HFF-Myc (cell line): ENCODE measurements at regions not wholly inside any gene's neighbourhood (a gene's known extent, or its start where the extent isn't known, plus 50 kb on each side); places are given as distances from the start of the nearest gene placed in this dataset.

Experiments used
- DNase-seq: peaks from one replicate; pipeline ENCODE4 v3.0.0-alpha.2; 2011; ENCODE audit warnings: low read depth; ENCODE audit errors: extremely low read depth
- H3K4me3 ChIP-seq: replicated peaks from 2 replicates; pipeline ENCODE4 v1.5.1; 2011; ENCODE audit warnings: low read depth, mild to moderate bottlenecking, control low read depth, low read length
- TF ChIP-seq, protein P1 (sequence below): IDR thresholded peaks from 2 replicates; pipeline ENCODE4 v1.5.1; 2012; ENCODE audit warnings: mild to moderate bottlenecking, low read depth, low read length, control low read depth; ENCODE audit errors: missing control alignments

DNA sequence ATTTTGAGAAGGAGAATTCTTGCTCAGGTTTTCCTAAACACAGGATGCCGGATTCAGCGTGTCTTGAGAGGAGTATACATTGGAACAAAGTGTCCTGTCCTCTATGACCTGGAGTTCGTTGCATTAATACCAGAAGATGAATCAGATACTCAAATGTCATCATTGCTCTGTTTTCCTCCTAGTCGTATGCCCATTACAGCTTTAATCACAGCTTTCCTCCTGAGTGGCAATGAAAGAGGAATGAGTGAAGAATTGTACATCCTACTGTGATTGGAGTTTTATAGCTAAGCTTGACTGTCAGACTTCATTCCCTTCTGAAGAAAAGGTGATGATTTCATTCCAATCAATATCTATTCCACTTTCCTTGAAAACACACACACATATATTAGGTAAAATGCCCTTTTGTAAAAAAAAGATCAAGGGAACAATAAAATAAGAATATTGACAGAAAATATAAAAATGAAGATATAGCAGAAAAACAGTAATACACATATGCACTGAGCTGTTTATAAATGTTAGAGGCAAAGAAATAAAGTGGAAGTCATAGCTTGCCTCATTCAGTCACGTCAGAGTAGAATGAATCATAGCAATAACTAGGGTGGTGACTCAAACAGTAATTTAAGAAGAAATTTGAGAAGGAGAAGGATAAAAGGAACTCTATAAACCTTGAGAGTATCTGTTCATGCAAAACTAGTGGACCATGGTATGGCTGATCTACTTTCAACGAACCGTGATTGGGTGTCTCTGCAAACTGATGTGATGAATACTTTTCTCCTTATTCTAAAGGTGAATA is 501.5 kb downstream of the SUCLA2 start:
- peak; percentile 67 for DNase-seq
- no peak overlapping the region for H3K4me3 ChIP-seq
- TF ChIP-seq, protein P1, sequence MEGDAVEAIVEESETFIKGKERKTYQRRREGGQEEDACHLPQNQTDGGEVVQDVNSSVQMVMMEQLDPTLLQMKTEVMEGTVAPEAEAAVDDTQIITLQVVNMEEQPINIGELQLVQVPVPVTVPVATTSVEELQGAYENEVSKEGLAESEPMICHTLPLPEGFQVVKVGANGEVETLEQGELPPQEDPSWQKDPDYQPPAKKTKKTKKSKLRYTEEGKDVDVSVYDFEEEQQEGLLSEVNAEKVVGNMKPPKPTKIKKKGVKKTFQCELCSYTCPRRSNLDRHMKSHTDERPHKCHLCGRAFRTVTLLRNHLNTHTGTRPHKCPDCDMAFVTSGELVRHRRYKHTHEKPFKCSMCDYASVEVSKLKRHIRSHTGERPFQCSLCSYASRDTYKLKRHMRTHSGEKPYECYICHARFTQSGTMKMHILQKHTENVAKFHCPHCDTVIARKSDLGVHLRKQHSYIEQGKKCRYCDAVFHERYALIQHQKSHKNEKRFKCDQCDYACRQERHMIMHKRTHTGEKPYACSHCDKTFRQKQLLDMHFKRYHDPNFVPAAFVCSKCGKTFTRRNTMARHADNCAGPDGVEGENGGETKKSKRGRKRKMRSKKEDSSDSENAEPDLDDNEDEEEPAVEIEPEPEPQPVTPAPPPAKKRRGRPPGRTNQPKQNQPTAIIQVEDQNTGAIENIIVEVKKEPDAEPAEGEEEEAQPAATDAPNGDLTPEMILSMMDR: no peak

DNA sequence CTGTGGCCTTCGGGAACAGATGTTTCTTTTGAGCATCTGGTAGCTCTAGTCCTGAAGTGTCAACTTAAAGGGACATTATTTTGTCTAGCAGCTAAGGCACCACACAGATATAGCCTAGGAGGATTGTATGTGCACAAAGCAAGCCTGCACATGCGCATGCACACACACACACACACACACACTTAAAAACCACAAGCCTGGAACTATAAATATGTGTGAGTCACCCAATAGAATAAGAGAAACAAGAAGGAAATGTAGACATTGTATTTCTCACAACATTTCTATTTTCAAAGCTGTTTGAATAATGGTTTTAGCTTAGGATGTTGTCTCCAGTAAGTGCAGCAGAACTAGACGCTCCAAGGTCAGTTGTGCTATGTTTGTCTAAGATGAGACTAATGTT is 516.5 kb downstream of the SUCLA2 start:
- TF ChIP-seq, protein P1: no peak
- H3K4me3 ChIP-seq: no peak overlapping the region
- peak; percentile 59 for DNase-seq

DNA sequence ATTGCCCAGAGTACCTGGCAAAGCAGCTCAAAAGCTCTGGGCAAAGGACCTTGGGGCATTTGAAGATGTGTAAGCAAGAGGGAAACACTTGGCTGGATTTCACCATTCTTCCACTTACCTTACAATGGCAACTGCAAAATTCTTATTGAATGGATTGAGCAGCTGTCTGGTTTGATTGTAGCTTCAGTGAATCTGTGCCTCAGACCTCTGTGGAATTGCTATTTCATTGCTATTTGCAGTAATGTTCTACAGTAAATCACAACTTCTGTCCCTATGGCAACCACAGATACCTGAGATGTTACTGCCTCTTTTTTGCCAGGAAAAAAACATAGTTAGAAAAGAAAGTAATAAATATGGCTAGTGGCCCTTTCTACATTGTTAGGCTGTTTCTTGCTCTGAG is 519.5 kb downstream of the SUCLA2 start:
- no peak overlapping the region for H3K4me3 ChIP-seq
- no peak for DNase-seq
- TF ChIP-seq, protein P1: no peak

DNA sequence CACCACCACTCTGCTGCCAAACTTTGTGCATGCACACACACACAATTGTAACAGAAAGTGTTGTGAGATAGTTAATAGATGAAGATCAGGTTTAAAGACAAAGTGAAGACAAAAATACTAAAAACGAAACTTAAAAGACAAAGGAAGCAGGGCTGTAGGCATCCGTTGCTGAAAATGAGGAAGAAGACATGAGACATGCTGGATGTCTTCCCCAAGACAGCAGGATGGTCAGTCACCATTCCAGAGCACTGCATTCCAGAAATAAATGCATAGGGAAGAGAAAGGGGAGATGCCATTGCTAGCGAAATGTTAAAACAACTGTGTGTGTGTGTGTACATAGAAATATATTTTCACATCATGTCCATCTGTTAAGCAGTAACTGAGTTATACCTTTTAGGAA is 520.1 kb downstream of the SUCLA2 start:
- DNase-seq: no peak
- TF ChIP-seq, protein P1: no peak
- H3K4me3 ChIP-seq: no peak overlapping the region

DNA sequence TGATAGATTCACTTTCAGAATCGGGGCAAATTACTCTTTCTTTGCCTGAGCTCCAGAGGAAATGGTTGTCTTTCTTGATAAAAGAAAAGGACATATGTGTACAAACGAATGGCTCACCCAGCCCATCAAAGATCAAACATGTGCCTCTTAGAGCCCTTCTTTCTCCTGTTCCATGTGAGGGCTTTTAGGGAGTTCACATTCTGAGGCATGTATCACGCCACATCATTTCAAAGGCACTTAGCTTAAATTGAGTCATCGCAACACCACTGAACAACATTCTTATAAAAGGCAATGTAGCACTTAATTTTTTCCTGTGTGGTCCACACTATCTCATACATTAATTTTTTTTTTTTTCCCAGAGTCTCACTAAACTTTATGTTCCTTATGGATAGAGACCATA is 521.0 kb downstream of the SUCLA2 start:
- H3K4me3 ChIP-seq: no peak overlapping the region
- DNase-seq: peak; percentile 75
- TF ChIP-seq, protein P1: no peak

DNA sequence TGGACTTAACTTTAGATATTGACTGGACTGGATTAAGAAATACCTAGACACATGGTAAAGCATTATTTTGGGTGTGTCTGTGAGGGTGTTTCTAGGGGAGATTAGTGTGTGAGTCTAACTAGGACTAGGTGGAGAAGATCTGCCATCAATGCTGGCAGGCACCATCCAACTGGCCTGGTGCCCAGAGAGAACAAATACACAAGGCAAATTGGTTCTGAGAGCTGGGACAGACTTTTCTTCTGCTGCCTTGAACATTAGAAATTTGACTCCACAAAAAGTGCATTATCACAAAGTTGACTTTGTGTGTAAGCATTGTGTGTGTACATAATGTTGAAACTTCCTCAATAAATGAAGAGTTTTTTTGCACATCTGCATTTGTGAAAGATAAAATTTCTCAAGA is 522.1 kb downstream of the SUCLA2 start:
- DNase-seq: no peak
- H3K4me3 ChIP-seq: no peak overlapping the region
- TF ChIP-seq, protein P1: no peak
